Tibial nerve (tissue), 4 donors: ENCODE measurements at regions not wholly inside any gene's neighbourhood (a gene's known extent, or its start where the extent isn't known, plus 50 kb on each side); places are given as distances from the start of the nearest gene placed in this dataset.

ENCODE experiments used
- DNase-seq, 2 donors: peaks; one replicate each; pipeline ENCODE4 v3.0.0-alpha.2; 2019; ENCODE audit warnings: low spot score in 2 of 2
- H3K27ac ChIP-seq, 4 donors: fragments of 200-600 bp; sonication (generic) in 3 of 4; one replicate each; pipeline ENCODE4 v1.5.1; 2017 to 2019; ENCODE audit warnings: mild to moderate bottlenecking in 1 of 4
- H3K27me3 ChIP-seq, 2 donors: fragments of 200-600 bp; sonication (generic) in 1 of 2; one replicate each; pipeline versions ENCODE4 v1.5.1 to v1.6.0; 2017 to 2019
- H3K36me3 ChIP-seq, 3 donors: fragments of 200-600 bp; sonication (generic); one replicate each; pipeline ENCODE4 v1.5.1; 2018 to 2019
- H3K4me1 ChIP-seq, 4 donors: fragments of 200-600 bp; sonication (generic) in 3 of 4; one replicate each; pipeline ENCODE4 v1.5.1; 2017 to 2019
- H3K4me3 ChIP-seq, 4 donors: fragments of 200-600 bp; sonication (generic) in 3 of 4; one replicate each; pipeline ENCODE4 v1.5.1; 2017 to 2019; ENCODE audit warnings: mild to moderate bottlenecking in 1 of 4, moderate library complexity in 1 of 4
- H3K9me3 ChIP-seq, 4 donors: fragments of 200-600 bp; sonication (generic) in 3 of 4; one replicate each; pipeline ENCODE4 v1.5.1; 2017 to 2019
- CTCF ChIP-seq, 5 experiments: fragments of 200-600 bp in 3 of 5; fragments of 450-650 bp in 2 of 5; sonication (generic) in 3 of 5; IDR thresholded peaks; one replicate each; pipeline ENCODE4 v1.5.1; 2016 to 2019; ENCODE audit warnings: antibody characterized with exemption in 5 of 5, mild to moderate bottlenecking in 3 of 5, moderate library complexity in 2 of 5
- EP300 ChIP-seq, 2 donors: sonication (generic); formaldehyde crosslinking; IDR thresholded peaks; one replicate each; pipeline ENCODE4 v1.6.1; 2017; ENCODE audit warnings: antibody characterized with exemption in 2 of 2, mild to moderate bottlenecking in 1 of 2
- POLR2A ChIP-seq, 2 donors: fragments of 450-650 bp; IDR thresholded peaks; one replicate each; pipeline ENCODE4 v1.6.1; 2017; ENCODE audit warnings: antibody characterized with exemption in 2 of 2, mild to moderate bottlenecking in 2 of 2, moderate library complexity in 2 of 2
- WGBS, 2 donors: methylation state at CpG; one replicate each; pipeline ENCODE4 v1.1.5; 2018; 5-methylcytosine and 5-hydroxymethylcytosine counted together

- TF ChIP-seq CTCF (IDR thresholded peaks at IDR 0.05) (no peak), EP300 (IDR thresholded peaks at IDR 0.05) (no peak), POLR2A (IDR thresholded peaks at IDR 0.05) (no peak)
- 91 to 95% methylated on average over 8 of the region's 8 CpGs for WGBS, 2 donors
- no peaks in the 10 kb centered on the region for H3K36me3 ChIP-seq
- peaks cover 0 to 18% (median 0%) of the 10 kb centered on the region in 4 donors for H3K4me1 ChIP-seq
- no peak overlapping the region for H3K27ac ChIP-seq
- no peaks in the 10 kb centered on the region for H3K27me3 ChIP-seq
- no peak overlapping the region for H3K4me3 ChIP-seq
- H3K9me3 ChIP-seq = no peaks in the 10 kb centered on the region
- DNase-seq = no peak
Observed at GRCh38 chr1:209414803-209415329, 168.6 kb upstream of the CAMK1G start.

- H3K27me3 ChIP-seq = no peaks in the 10 kb centered on the region
- WGBS, 2 donors = 34 to 45% methylated on average over 2 of the region's 2 CpGs
- TF ChIP-seq CTCF (IDR thresholded peaks at IDR 0.05) (no peak), EP300 (IDR thresholded peaks at IDR 0.05) (no peak), POLR2A (IDR thresholded peaks at IDR 0.05) (no peak)
- peaks cover 0 to 16% (median 0%) of the 10 kb centered on the region in 4 donors for H3K4me1 ChIP-seq
- H3K27ac ChIP-seq = no peak overlapping the region
- DNase-seq = no peak
- no peaks in the 10 kb centered on the region for H3K9me3 ChIP-seq
- no peaks in the 10 kb centered on the region for H3K36me3 ChIP-seq
- no peak overlapping the region for H3K4me3 ChIP-seq
Observed at GRCh38 chr1:209416039-209416438, 167.5 kb upstream of the CAMK1G start.

GRCh38 chr1:209416716-209417115 lies 166.8 kb upstream of the CAMK1G start:
- no peaks in the 10 kb centered on the region for H3K9me3 ChIP-seq
- H3K4me3 ChIP-seq = no peak overlapping the region
- H3K27ac ChIP-seq = no peak overlapping the region
- 54 to 55% methylated on average over 2 of the region's 2 CpGs for WGBS, 2 donors
- no peak for DNase-seq
- H3K27me3 ChIP-seq = no peaks in the 10 kb centered on the region
- H3K36me3 ChIP-seq = no peaks in the 10 kb centered on the region
- H3K4me1 ChIP-seq = peaks cover 0 to 12% (median 0%) of the 10 kb centered on the region in 4 donors
- TF ChIP-seq CTCF (IDR thresholded peaks at IDR 0.05) (no peak), EP300 (IDR thresholded peaks at IDR 0.05) (no peak), POLR2A (IDR thresholded peaks at IDR 0.05) (no peak)

GRCh38 chr1:209417761-209418160 lies 165.8 kb upstream of the CAMK1G start:
- Histone ChIP-seq H3K9me3 (no peaks in the 10 kb centered on the region), H3K36me3 (no peaks in the 10 kb centered on the region), H3K4me1 (peaks cover 0 to 1% (median 0%) of the 10 kb centered on the region in 4 donors), H3K27ac (no peak overlapping the region), H3K4me3 (no peak overlapping the region), H3K27me3 (no peaks in the 10 kb centered on the region)
- TF ChIP-seq POLR2A (IDR thresholded peaks at IDR 0.05) (no peak), EP300 (IDR thresholded peaks at IDR 0.05) (no peak), CTCF (IDR thresholded peaks at IDR 0.05) (no peak)
- DNase-seq = no peak
- WGBS, 2 donors = 88 to 92% methylated on average over 3 of the region's 3 CpGs

GRCh38 chr1:209420276-209420675 lies 163.2 kb upstream of the CAMK1G start:
- Histone ChIP-seq H3K9me3 (no peaks in the 10 kb centered on the region), H3K4me3 (no peak overlapping the region), H3K36me3 (no peaks in the 10 kb centered on the region), H3K27ac (no peak overlapping the region), H3K4me1 (no peaks in the 10 kb centered on the region), H3K27me3 (no peaks in the 10 kb centered on the region)
- 75 to 82% methylated on average over 4 of the region's 4 CpGs for WGBS, 2 donors
- no peak for DNase-seq
- TF ChIP-seq POLR2A (IDR thresholded peaks at IDR 0.05) (no peak), CTCF (IDR thresholded peaks at IDR 0.05) (no peak), EP300 (IDR thresholded peaks at IDR 0.05) (no peak)
